Activated CD8-positive, alpha-beta T cell treated with anti-CD3 and anti-CD28 coated beads, Interleukin-2, amount 10 ng/mL, durations not matched to agents 7 days and 5 days (primary cell): ENCODE measurements at regions not wholly inside any gene's neighbourhood (a gene's known extent, or its start where the extent isn't known, plus 50 kb on each side); places are given as distances from the start of the nearest gene placed in this dataset.
"Not testable (repeated sequence)": the region's sequence is repeated elsewhere in the genome, so short reads cannot be mapped to it uniquely, and the experiment has no call there.

Experiments used
- ATAC-seq: fragments of 150-1000 bp; cut with Tn5 transposase; one replicate; pipeline ENCODE4 v1.10.0; 2021; ENCODE audit warnings: moderate library complexity
- CTCF ChIA-PET: fragments of 350-600 bp; sonication (Branson Sonifier 250); formaldehyde crosslinking; loops from one replicate; lab custom pipeline; 2021; ENCODE audit warnings: antibody characterized with exemption; lab: Charles Lee
- POLR2A ChIA-PET: fragments of 350-600 bp; sonication (Branson Sonifier 250); formaldehyde crosslinking; loops from one replicate; lab custom pipeline; 2021; ENCODE audit warnings: antibody characterized with exemption; lab: Charles Lee
- DNase-seq: peaks from one replicate; pipeline ENCODE4 v3.0.0-alpha.2; 2020
- H3K27ac Mint-ChIP-seq: one replicate; pipeline ENCODE4 v1.8.0; 2021; ENCODE audit warnings: mild to moderate bottlenecking, mixed read lengths
- H3K27me3 Mint-ChIP-seq: one replicate; pipeline ENCODE4 v1.8.0; 2021; ENCODE audit warnings: low read depth, mixed read lengths
- H3K36me3 Mint-ChIP-seq: one replicate; pipeline ENCODE4 v1.8.0; 2021; ENCODE audit warnings: low read depth, mixed read lengths
- H3K4me1 Mint-ChIP-seq: one replicate; pipeline ENCODE4 v1.8.0; 2021; ENCODE audit warnings: low read depth, mixed read lengths
- H3K4me3 Mint-ChIP-seq: one replicate; pipeline ENCODE4 v1.8.0; 2021; ENCODE audit warnings: mild to moderate bottlenecking, mixed read lengths
- H3K9me3 Mint-ChIP-seq: one replicate; pipeline ENCODE4 v1.8.0; 2022; ENCODE audit warnings: mixed read lengths; ENCODE audit not compliant: insufficient read depth

DNA sequence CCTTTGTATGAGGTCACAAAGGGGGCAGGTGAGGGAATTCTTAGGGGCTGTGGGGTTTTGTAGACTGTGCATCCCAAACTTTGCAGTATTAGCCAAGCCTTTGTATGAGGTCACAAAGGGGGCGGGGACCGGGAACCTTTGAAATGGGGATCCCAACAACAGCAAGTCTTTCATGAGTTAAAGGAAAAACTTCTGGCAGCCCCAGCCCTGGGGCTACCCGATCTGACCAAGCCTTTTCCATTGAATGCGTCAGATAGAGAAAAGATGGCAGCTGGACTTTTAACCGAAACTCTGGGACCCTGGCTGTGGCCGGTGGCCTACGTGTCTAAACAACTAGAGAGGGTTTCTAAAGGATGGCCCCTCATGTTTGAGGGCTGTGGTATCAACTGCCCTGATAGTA, 79.0 kb upstream of the RUBCNL start:
- POLR2A ChIA-PET, H3K4me1 Mint-ChIP-seq, H3K36me3 Mint-ChIP-seq, DNase-seq, H3K27me3 Mint-ChIP-seq, H3K27ac Mint-ChIP-seq, H3K9me3 Mint-ChIP-seq, H3K4me3 Mint-ChIP-seq, ATAC-seq, CTCF ChIA-PET: not testable (repeated sequence)

DNA sequence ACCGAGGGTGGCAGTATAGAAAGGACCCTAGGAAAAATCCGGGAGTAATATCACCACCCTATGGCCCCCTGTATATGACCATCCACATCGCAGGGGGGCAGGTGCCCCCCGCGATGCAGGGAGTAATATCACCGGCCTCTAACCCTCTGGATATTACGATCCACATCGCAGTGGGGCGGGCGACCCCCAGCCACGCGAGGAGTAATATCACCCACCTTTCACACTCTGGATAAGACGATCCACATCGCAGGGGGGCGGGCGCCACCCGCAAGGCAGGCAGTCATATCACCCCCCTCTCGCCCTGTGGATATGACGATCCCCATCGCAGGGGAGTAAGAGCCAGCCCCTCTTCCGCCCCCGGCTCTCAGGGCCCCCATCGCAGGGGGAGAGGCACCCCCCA, 76.7 kb upstream of the RUBCNL start:
- POLR2A ChIA-PET = no interaction called here

DNA sequence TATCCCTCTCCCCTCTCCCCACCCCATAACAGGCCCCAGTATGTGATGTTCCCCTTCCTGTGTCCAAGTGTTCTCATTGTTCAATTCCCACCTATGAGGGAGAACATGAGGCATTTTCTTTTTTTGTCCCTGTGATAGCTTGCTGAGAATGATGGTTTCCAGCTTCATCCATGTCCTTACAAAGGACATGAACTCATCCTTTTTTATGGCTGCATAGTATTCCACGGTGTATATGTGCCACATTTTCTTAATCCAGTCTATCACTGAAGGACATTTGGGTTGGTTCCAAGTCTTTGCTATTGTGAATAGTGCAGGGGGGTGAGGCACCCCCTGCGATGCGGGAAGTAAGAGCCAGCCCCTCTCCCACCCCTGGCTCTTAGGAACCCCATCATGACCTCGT, 73.2 kb upstream of the RUBCNL start:
- H3K4me1 Mint-ChIP-seq, ATAC-seq, DNase-seq, POLR2A ChIA-PET, H3K27ac Mint-ChIP-seq, H3K36me3 Mint-ChIP-seq, H3K27me3 Mint-ChIP-seq, H3K4me3 Mint-ChIP-seq, CTCF ChIA-PET, H3K9me3 Mint-ChIP-seq: not testable (repeated sequence)

More for the DNA sequence above, 76.7 kb upstream of the RUBCNL start:
- CTCF ChIA-PET = no interaction called here
- H3K4me3 Mint-ChIP-seq = no peak overlapping the region
- ATAC-seq = no peak
- H3K27me3 Mint-ChIP-seq = no peaks in the 10 kb centered on the region
- no peaks in the 10 kb centered on the region for H3K4me1 Mint-ChIP-seq
- DNase-seq = no peak
- no peak overlapping the region for H3K27ac Mint-ChIP-seq
- H3K36me3 Mint-ChIP-seq = no peaks in the 10 kb centered on the region
- H3K9me3 Mint-ChIP-seq = no peaks in the 10 kb centered on the region

DNA sequence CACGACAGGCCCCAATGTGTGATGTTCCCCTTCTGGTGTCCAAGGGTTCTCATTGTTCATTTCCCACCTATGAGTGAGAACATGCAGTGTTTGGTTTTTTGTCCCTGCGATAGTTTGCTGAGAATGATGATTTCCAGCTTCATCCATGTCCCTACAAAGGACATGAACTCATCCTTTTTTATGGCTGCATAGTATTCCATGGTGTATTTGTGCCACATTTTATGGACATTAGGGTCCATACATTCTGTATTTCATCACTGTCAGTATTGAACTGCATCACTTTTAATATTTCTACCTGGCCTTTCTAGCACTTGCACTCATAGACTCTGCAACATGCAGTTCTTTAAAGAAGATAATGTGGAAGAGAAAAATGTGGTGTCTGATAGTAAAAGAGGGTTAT, 70.2 kb upstream of the RUBCNL start:
- POLR2A ChIA-PET, H3K4me1 Mint-ChIP-seq, CTCF ChIA-PET, H3K27ac Mint-ChIP-seq, H3K36me3 Mint-ChIP-seq, H3K9me3 Mint-ChIP-seq, H3K27me3 Mint-ChIP-seq, H3K4me3 Mint-ChIP-seq, ATAC-seq, DNase-seq: not testable (repeated sequence)

DNA sequence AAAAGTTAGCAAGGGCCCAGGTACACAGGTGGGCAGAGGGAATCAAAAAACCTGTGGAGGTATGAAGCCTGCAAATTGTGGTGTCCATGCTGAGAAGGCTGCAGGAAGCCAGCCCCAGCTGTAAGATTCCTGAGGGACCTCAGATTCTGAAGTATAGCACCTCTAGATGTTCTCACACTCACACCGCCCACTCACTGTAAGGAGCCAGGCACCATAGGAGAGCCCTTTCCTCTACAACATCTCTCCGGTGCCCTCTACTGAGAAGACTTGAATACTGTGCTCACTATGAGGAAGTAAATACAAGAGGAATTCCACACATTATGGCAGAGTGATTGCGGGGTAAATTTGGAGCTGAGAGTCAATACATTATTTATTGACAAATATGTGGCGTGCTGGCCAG, 68.9 kb upstream of the RUBCNL start:
- H3K27me3 Mint-ChIP-seq, H3K27ac Mint-ChIP-seq, H3K4me1 Mint-ChIP-seq, ATAC-seq, POLR2A ChIA-PET, H3K4me3 Mint-ChIP-seq, DNase-seq, CTCF ChIA-PET, H3K9me3 Mint-ChIP-seq, H3K36me3 Mint-ChIP-seq: not testable (repeated sequence)

DNA sequence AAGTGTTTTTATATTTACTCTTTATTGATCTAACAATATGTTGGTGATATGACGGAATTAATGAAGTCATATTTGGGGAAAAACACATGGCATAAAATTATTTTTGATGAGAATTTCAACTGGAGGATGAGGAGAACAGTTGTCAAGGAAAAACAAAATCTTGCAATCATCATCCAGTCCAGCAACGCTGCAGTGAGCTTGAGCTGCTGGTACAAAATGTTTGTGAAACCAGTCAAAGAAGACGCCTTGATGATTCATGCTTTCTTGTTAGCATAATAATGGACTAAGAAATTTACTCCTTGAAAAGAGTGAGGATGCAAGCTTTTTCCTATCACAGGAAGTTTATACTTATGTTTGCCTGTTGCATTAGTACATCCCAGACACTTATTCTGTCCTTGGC, 64.1 kb upstream of the RUBCNL start:
- H3K27me3 Mint-ChIP-seq = peaks cover 11% of the 10 kb centered on the region
- H3K4me3 Mint-ChIP-seq, H3K9me3 Mint-ChIP-seq, H3K27ac Mint-ChIP-seq, CTCF ChIA-PET, H3K4me1 Mint-ChIP-seq, DNase-seq, ATAC-seq, H3K36me3 Mint-ChIP-seq, POLR2A ChIA-PET: not testable (repeated sequence)

DNA sequence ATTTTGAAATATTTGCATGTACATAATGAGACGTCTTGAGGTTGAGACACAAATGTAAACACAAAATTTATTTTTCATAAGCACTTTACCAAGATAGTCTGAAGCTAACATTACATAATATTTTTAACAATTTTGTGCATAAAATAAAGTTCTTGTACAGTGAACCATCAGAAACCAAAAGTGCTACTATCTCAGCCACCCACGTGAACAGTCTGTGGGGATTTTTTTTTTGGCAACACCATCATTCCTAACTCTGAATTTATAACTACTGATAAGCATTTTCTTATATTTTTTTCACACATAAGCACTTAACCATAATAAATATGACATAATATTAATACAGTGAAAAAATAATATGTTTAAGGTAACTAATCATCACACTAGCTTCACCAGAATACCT, 62.9 kb upstream of the RUBCNL start:
- H3K4me3 Mint-ChIP-seq, ATAC-seq, POLR2A ChIA-PET, H3K27ac Mint-ChIP-seq, H3K36me3 Mint-ChIP-seq, DNase-seq, H3K4me1 Mint-ChIP-seq, H3K9me3 Mint-ChIP-seq, CTCF ChIA-PET: not testable (repeated sequence)
- peaks cover 14% of the 10 kb centered on the region for H3K27me3 Mint-ChIP-seq

DNA sequence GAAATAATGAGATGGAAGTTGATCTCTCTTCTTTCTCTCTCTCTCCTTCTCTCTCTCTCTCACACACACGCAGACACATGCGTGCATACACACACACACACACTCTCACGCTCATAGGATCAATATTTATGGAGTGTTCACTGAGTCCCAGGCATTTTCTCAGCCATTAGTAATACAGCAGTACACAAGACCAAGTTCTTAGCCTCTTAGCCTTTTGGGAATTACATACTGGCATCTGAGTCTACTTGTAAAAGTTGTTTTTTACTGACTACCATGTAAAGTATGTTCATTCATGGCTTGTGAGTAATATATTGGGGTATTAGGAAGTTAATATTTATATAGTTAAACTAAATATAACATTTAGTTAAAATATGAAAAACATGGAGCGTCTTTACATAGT, 61.1 kb upstream of the RUBCNL start:
- H3K4me3 Mint-ChIP-seq, H3K9me3 Mint-ChIP-seq, ATAC-seq, POLR2A ChIA-PET, H3K27ac Mint-ChIP-seq, CTCF ChIA-PET, H3K36me3 Mint-ChIP-seq, DNase-seq, H3K4me1 Mint-ChIP-seq: not testable (repeated sequence)
- peaks cover 15% of the 10 kb centered on the region for H3K27me3 Mint-ChIP-seq

DNA sequence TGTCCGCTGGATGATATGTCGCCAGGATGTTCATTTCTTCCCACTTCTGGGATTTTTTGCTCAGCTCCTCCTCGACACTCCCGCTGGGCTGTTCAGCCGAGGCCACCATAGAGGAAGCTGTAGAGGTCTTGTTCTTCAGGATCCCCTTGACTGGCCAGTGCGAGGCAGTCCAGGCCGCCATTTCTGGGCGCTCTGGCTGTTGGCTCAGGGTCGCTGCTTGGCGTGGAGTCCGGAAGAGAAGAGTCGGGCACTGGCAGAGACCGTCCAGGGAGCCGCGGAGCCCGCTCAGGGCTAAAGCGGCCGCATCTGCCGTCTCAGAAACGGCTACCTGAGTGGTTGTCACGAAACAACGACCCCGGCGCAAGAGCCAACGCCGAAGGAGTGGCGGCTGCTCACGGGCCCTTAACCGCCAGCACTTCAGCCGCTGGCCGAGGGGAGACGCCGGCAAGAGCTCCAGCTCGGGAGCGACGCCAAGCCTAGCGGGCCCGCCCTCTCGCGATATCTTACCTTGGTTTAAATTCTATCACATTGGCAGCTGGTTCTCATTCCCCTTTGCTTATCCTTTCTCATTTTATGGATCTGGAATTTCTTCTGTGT, 50.9 kb upstream of the RUBCNL start:
- H3K9me3 Mint-ChIP-seq, H3K4me1 Mint-ChIP-seq, H3K36me3 Mint-ChIP-seq, H3K27me3 Mint-ChIP-seq, DNase-seq, H3K27ac Mint-ChIP-seq, POLR2A ChIA-PET, H3K4me3 Mint-ChIP-seq, CTCF ChIA-PET, ATAC-seq: not testable (repeated sequence)
